GM20000 (cell line): ENCODE measurements at regions not wholly inside any gene's neighbourhood (a gene's known extent, or its start where the extent isn't known, plus 50 kb on each side); places are given as distances from the start of the nearest gene placed in this dataset.

Experiments
- DNase-seq: peaks from one replicate; pipeline ENCODE4 v3.0.0; 2012; ENCODE audit warnings: low spot score
- TF ChIP-seq, protein P1 (sequence below): IDR thresholded peaks from 2 replicates; pipeline ENCODE4 v1.5.1; 2012; ENCODE audit warnings: mild to moderate bottlenecking, control low read depth; ENCODE audit errors: extremely low read depth, missing control alignments

DNA sequence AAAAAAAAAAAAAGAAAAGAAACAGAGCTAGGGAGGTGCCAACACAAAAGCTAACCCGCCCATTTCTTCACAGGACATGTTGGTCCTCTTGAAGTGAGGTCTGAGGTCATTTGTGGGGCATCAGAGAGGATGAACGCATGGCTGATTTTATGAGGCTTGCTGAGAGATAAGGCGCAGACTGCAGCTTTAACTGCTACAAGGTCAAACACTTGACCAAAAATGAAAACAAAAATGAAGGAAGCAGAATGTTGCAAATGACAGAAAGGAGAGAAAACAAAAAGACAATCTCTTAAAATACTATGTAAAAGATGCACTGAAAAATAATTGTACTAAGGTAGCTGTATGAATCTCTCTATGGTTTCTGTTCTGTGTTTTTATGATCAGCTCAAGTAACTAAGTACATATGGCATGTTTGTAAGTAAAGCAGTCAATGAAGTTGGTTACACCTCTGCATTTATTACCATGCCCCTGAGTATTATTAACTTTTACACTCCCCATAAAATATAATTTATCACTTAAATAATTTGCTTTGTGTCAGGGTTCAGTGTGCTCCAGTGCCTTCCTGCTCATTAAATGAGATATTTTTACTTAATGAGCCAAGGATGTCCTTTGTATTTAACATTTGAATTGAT lies 249.1 kb upstream of the NR5A2 start:
- TF ChIP-seq, protein P1, sequence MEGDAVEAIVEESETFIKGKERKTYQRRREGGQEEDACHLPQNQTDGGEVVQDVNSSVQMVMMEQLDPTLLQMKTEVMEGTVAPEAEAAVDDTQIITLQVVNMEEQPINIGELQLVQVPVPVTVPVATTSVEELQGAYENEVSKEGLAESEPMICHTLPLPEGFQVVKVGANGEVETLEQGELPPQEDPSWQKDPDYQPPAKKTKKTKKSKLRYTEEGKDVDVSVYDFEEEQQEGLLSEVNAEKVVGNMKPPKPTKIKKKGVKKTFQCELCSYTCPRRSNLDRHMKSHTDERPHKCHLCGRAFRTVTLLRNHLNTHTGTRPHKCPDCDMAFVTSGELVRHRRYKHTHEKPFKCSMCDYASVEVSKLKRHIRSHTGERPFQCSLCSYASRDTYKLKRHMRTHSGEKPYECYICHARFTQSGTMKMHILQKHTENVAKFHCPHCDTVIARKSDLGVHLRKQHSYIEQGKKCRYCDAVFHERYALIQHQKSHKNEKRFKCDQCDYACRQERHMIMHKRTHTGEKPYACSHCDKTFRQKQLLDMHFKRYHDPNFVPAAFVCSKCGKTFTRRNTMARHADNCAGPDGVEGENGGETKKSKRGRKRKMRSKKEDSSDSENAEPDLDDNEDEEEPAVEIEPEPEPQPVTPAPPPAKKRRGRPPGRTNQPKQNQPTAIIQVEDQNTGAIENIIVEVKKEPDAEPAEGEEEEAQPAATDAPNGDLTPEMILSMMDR = no peak
- no peak for DNase-seq

DNA sequence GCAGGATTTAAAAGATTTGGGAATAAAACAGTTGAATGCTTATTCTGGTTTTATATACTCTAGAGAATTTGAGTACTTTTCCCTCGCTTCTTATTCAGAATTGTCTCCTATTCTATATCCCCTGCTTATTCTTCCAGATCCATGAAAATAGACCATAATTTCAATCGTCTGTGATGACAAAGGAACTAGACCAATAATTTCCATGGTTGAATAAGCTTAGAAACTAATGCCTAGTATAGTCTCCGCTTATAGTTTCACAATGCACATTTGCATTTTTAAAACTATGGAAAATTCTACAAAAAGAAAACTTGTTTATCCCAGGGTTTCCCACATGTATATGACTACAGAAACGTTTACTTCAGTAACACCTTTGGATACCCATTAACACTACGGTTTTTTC lies 247.4 kb upstream of the NR5A2 start:
- DNase-seq = no peak
- TF ChIP-seq, protein P1 = no peak

DNA sequence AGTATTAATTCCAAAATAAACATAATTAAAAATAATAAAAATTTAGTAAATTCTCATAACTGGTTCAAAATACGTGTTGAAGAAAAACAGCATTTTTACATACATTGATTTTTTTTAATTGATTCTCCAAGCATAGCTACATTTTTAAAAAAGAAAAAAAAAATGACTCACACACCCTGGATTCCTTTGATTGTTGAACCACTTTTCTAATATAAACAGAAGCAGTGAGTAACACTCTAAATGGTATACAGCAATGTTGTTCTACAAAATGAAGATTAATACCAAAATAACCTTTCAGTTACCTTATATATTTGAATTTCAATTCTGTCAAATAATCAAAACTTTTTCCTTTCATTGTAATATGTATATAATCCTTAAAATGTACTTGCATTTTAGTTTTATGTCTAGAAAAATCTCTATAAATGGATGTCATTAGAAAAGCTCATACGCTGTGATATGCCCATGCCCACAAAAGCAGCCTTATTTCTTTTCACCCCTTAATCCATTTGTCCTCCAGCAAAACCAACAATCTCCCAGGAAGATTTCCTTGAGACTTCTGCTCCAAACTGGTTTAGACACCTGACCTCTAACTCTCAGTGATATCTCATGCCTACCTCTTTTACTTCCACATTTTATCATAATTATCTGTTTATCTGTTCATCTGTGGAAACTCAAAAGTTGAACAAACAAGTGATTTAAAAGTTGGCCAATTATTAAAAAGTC lies 246.4 kb upstream of the NR5A2 start:
- TF ChIP-seq, protein P1 = no peak
- DNase-seq = no peak

DNA sequence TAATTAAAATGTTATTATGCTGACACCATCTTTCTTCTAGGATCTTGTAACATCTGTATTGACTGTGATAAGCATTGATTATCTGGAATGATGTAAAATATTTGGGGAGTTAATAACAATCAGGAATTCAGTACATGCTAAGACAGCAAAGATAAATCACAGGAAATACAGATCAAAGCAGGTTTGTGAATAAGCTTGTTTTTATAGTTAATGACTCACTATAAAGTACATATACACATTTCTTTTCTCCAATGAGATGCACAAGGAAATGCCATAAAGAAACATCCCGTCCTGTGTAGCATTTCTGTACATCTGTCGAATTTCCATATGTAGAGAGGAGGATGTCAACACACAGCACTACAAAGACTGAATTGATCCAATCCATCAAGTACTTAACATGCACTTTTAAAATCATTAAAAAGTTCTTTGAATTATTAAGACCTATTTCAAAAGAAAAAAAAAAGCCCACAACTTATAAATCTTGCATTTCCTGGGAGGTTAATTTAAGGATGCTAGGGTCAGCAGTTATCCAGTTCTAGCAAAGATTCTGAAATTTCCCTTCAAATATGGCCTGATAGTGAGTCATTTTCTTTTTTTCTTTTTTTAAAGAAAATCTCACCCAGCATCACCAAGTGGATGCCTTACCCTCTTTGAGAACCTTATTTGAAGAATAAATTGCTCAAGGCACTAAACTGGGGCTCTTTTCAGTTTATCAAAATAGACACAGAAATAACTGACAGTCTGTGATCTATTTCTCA lies 243.2 kb upstream of the NR5A2 start:
- no peak for DNase-seq
- TF ChIP-seq, protein P1 = no peak

DNA sequence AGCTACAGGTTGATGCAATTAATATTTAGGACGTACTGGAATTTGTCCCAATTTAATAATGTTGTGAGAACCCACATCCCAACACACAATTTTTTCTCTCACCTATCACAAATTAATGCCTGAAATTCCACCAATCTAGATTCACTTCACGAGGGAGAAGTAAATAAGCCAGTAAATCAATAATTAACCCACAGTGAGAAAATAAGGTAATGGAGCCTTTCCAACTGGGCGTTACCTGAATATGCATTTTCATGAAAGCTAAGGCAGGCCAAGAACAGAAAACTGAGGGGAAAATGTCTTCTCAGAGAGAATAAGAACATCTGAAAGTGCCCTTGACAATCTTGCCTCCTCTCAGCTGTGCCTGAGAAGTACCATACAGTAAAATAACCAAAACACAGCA lies 240.8 kb upstream of the NR5A2 start:
- no peak for DNase-seq
- TF ChIP-seq, protein P1 = no peak

DNA sequence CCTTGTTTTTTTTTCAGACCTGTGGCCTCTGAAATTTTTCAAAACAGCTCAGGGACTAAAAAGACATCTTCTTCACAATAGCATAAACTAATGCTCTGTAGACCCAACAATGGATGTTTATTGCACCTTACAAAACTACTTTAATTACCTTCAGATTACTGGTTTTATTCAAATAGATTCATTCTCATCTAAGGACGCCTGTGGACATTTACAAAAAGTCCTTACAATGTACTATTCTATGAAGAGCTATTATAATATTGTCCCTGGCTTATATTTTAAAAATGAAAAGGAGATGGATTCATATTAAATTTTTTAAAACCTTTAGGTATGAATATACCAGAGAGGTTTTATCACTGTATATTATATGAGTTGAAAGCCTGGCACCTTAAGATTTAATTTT lies 238.4 kb upstream of the NR5A2 start:
- TF ChIP-seq, protein P1 = no peak
- no peak for DNase-seq

DNA sequence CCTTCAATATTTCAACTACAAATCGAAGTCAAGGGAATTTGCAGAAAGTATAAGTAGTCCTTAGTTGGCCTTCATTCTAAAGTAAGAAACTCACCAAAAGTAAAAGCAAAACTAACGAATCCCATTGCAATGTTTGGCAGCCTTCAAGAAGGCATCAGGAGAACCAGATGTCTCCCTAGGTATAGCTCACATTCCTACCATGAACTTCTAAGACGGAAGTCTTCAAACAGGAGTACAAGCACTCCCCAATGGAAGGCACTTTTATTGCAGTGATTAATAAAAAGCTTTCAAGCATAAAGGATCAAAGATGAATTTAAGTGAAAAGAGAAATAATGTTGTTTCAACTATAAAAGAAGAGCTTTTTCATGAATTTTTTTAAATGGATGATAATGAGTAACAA lies 236.0 kb upstream of the NR5A2 start:
- TF ChIP-seq, protein P1 = no peak
- no peak for DNase-seq
